ENCODE measurements at regions not wholly inside any gene's neighbourhood (a gene's known extent, or its start where the extent isn't known, plus 50 kb on each side); places are given as distances from the start of the nearest gene placed in this dataset.

DNA sequence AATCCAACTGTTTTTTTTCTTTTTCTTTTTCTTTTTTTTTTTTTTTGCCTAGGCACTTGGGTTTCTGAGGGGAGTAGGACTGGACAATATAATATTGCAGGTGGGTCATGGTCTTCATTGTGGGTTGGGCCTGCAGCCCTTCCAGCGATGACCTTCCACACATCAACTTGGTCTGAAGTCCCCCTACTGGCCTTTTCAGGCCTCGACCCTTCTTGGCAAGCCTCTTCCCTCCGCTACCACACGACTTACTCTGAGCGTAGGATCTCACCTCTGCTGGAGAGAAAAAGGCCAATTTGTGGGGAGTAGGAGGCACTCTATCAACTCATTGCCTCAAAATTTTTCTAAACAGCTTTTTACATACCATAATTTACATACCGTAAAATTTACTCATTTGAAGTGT is 51.1 kb upstream of the GRIK3 start:
- in situ Hi-C loops (cut with MboI; ENCODE audit: low sequenced_read_pairs), result no loop called here

DNA sequence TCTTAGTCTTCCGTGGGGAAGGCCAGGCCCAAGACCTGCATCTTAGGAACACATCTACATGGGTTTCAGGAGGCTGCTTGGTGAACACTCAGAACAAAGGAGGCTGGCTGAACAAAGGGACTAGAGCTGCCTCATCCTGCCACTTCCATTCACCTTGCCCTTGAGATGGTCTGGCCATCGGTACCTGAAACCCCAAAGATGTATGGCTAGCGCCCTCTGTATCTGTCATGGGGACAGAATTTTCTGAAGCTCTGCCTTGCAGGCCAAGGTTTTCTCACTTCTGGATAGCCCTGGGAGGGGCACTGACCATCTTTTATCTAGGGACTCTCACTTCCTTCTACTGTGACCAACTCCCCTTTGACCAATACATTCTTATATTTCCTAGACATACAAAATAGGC is 55.4 kb upstream of the GRIK3 start:
- in situ Hi-C loops (cut with MboI; ENCODE audit: low sequenced_read_pairs), result no loop called here

DNA sequence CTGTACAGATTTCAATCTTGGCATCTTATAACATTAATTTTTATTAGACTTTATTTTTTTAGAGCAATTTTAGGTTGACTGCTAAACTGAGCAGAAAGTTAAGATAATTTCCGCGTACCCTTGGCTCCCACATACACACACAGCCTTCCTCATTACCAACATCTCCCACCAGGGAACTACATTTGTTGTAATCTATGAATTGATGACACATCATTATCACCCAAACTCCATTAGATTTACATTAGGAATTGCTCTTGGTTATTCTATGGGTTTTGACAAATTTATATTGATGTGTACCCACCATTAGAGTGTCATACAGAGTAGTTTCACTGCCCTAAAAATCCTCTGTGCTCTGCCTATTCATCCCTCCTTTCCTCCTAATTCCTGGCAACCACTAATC is 56.4 kb upstream of the GRIK3 start:
- in situ Hi-C loops (cut with MboI; ENCODE audit: low sequenced_read_pairs), result no loop called here

DNA sequence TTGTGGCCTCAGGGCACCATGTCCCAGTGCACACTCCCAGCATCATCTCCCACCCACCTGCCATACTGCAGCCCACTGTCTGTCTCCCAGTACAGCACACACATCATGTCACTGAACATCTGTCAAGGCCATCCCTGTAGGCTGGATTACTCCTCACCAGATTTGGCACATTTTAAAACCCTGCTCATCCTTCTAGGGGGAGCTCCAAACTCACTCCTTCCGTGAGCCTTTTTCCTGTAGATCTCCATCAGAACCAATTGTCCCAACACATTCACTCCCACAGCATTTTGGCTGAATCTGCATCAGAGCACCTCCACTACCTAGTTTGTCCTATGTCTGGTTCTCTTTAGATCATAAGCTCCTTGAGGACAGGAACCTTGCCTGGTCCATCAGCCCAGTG is 58.6 kb upstream of the GRIK3 start:
- in situ Hi-C loops (cut with MboI; ENCODE audit: low sequenced_read_pairs), result no loop called here

DNA sequence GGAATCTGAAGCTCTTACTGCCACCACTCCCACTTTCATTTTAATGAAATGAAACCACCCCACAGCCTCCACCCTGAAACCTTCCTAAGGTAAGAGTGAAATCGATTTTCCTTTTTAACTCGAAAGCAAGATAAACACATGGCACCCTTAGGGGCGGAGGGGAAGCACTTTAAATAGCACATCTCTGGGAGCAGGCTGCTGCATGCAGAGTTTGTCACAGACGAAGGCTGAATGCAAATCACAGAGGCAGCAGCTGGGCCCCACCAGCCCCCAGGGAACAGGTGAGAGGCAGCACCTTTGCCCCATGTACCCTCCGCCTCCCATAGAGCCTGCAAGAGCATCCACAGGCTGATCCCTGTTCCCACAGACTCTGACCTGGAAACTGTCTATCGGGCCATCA is 60.0 kb upstream of the GRIK3 start:
- in situ Hi-C loops (cut with MboI; ENCODE audit: low sequenced_read_pairs), result no loop called here

DNA sequence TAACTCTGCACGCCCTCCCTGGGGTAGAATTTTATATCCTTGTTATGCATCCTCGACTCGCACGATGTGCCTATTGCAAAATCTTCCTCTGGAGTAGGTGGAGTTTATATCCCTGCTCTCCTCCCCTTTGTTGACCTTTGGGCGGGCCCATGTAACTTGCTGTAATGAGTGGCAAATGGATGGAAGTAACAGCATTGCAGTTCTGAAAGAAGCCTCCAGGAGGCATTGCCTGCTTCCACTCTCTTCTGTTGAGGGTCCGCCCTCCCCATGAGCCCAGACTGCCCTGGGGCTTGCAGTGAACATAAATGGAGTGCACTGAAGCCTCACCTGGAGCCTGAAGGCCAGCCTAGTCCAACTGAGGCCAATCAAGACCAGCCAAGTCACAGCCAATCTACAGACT is 62.2 kb upstream of the GRIK3 start:
- in situ Hi-C loops (cut with MboI; ENCODE audit: low sequenced_read_pairs), result no loop called here

DNA sequence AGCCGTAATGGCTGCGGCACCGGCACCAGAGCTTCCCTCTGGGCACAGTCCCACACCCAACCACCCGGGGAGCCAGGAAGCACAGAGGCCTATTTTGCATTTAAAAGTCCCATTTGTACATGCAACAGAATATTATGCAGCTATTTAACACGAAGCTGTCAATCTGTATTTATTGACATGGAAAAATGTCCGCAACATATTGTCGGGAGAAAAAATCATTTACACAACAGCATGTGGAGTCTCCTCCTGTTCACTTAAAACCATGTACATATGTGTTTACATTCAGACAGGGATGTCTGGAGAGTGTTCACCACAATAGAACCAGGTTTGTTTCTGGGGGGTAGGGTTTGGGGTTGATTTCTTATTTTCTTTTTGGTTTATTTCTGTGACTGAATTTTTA is 63.4 kb upstream of the GRIK3 start:
- in situ Hi-C loops (cut with MboI; ENCODE audit: low sequenced_read_pairs), result no loop called here

DNA sequence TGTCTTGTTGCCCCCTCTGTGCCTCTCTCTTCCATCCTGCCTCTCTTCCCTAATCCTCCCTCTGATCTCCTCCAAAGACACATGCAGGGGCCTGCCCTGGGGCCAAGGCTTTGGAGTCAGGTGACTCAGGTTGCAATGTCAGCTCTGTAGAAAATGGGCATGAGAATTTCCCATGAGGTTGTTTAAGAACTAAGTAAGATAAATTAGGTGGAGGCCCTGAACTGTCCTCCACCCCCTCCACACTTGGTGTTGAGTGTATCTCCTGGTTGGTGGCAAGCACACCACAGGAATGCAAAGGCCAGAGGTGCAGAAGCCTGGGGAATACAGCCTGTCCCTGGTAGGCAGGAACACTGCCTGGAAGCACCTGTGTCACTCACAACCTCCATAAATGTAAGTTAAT is 63.9 kb upstream of the GRIK3 start:
- in situ Hi-C loops (cut with MboI; ENCODE audit: low sequenced_read_pairs), result no loop called here

DNA sequence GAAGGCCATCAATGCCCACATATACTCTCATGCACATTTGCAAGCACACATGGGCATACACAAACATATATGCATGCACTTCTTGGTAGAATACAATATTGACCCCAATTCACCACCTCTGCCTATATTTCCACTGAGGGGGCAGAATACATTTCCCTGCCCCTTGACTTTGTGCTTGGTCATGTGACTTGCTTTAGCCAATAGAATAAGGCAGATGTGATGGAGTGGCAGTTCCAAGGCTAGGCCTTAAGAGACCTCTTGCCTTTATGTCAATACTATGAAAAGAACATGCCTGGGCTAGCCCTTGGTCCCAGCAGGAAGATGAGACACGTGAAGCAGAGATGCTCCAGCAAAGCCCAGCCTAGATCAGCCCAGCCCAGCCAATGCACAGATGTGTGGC is 66.0 kb upstream of the GRIK3 start:
- in situ Hi-C loops (cut with MboI; ENCODE audit: low sequenced_read_pairs), result no loop called here

DNA sequence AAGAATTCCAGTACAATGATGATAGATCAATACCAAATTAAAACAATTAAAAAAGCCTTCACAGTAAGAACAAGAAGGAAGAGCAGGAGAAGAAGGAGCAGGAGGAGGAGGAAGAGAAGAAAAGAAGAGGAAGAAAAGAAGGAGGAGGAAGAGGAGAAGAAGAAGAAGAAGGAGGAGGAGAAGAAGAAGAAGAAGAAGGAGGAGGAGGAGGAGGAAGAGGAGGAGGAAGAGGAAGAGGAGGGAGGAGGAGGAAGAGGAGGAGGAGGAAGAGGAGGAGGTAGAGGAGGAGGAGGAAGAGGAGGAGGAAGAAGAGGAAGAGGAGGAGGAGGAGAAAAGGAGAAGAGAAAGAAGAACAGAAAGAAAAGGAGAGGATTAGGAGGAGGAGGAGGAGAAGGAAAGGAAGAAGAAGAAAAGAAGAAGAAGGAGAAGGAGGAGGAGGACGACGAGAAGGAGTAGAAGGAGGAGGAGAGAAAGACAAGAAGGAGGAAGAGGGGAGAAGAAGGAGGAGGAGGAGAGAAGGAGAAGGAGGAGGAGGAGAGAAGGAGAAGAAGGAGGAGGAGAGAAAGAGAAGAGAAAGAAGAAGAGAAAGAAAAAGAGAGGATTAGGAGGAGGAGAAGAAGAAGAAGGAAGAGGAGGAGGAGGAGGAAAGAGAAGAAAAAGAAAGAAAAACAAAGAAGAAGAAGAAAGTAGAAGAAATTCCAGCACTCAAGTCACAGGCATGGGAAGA is 68.5 kb upstream of the GRIK3 start:
- in situ Hi-C loops (cut with MboI; ENCODE audit: low sequenced_read_pairs), result no loop called here

DNA sequence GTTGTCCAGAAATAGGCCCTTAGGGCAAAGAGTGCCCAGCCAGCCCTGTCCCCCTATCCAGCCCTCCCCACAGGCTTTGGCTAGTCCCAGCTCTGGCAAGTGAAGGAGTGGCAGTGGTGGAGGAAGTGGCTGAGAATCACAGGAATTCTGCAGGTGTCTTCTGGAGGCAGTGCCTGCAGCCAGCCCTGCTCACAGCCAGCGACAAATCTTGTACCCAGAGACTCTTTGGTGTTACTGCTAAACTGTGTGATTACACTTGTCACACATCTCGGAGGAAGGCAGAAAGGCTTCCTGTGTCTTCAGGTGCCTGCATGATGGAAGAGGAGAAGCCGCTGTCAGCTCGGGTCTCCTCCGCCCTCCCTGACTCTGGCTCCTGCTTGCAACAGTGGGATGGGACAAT is 71.6 kb upstream of the GRIK3 start:
- in situ Hi-C loops (cut with MboI; ENCODE audit: low sequenced_read_pairs), result no loop called here

DNA sequence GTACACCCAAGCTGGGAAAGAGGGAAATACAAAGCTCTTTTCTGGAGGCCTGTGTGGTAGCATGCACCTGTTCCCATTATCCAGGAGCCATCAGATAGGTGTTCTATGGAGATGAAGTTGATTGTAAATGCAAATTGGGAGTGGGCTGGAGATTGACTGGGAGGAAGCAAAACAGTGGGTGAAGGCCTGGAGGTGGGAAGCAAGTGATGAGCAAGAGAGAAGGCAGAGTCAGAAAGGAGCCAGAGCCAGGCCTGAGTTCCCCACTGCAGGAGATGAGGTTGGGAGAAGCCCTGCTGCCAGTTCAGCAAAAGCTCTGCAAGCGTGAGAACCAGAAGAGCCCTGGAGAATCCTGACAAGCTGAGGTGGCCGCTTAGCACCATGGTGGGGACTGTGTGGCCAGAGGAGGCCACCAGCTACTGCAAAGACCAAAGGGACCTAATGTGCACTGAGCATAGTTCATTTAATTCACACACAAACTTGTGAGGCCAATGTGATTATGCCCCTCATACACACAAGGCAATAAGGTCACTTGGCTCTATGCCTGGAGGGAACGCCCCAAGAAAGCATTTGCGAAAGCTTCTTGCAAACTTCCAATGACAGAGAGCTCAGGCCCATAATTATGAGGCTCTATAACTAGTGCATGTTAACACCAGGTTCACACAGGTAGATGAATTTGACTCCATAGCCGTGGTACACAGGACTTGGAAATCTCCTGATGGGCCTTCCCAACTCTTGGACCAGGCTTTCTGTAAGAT is 73.0 kb upstream of the GRIK3 start:
- in situ Hi-C loops (cut with MboI; ENCODE audit: low sequenced_read_pairs), result no loop called here

DNA sequence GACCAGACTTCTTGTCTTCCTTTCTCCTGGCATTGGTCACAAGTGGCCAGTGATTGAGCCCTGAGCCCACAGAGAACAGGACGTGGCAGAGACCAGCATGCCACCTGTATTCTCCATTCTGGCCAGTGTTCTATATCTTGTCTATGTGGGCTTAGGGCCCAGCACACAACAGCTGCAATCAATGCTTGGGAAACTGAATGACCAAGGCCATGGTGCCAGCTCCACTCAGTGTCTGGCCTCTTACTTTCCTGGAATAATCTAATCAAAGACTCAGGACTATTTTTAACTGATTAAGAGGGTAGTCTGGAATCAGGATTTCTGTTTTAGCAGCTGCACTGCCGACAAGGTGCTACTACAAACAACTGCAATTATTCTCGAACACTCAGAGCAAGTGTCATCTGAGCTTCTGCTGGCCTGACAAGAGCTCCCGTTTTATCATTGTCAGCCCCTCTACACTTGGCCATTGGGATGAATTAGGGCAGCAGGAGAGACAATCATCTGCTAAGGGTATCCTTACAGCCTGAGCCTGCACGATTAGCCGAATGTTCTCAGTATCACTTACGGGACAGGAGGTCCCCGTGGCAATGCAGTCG is 74.4 kb upstream of the GRIK3 start:
- in situ Hi-C loops (cut with MboI; ENCODE audit: low sequenced_read_pairs), result no loop called here

DNA sequence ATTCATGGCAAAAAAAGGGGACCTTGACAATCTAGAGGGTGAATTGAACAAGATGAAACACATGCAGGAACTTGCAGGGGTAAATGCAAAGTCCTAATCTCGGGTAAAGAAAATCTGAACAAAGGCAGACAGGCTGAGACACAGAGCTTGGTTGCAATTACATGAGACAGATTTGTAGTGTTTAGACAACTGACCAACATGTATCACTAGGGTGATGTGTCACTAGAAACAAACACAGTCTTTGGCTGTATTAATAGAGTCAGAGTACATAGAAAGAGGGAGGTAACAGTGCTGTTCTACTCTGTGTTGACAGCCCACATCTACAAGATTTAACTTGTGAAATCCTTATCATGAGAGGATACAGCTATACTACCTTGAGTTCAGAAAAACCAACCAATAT is 78.1 kb upstream of the GRIK3 start:
- in situ Hi-C loops (cut with MboI; ENCODE audit: low sequenced_read_pairs), result no loop called here

DNA sequence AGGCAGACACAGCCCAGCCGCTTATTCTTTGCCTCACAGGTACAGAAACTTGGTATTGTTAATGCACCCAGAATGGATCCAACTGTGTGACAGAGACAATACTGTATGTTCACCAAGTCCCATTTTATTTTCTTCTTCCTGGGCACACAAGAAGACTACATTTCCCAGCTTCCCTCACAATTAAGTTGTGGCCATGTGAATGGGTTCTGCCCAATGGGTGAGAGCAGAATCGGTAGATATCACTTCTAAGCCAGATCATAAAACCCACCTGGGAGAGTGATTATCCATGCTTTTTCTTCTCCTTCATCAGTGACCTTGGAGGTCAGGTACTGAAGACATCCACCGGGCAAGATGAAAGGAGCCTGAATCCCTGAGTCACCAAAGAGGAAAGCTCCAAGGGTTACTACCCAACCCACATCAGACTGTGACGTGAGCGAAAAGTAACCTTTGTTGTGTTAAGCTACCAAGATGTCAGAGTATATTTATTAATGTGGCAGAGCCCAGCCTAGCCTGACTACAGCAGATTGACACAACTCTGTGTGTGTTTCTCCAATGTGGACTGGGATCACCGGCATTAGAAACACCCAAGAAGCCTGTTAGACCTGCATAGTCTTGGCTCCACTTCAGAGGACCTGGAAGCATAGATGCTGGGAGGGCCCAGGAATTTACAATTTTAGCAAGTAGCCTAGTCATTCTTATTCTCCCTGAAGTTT is 79.1 kb upstream of the GRIK3 start:
- in situ Hi-C loops (cut with MboI; ENCODE audit: low sequenced_read_pairs), result no loop called here

DNA sequence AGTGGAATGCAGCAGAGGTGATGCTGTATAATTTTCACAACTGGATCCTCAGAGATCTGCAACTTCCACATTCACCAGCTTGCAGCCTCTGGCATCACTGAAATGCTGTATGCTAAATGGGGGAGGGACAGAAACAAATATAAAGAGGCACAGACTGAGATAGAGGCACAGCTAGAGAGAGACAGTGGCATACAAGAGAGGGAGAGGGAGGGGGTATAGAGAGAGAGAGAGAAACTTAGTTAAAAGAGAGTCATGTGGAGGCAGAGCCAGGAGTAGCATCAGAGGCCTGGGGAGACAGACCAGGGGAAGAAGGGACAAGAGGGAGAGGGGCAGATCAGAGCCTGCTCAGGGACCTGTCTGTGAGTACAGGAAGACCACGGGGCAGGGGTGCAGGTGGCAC is 84.5 kb upstream of the GRIK3 start:
- in situ Hi-C loops (cut with MboI; ENCODE audit: low sequenced_read_pairs), result no loop called here

DNA sequence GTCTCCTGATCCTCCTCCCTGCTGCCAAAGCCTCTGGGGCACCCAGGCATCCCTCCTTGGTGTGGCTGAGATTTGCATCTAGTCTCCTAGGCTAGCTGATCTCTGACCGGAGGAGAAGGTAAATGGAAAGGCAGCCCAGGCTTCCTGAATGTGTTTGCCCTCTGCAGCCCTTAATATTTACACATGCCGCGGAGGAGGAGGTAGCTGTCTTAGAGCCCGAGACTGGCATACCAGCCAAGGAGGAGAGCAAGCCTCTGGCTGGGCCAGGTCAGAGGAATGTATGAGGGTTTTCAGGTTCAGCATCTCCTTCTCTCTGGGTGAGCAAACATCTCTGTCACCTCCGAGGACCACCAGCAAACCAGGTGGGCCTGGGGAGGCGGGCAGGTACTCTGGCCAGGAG is 86.0 kb upstream of the GRIK3 start:
- in situ Hi-C loops (cut with MboI; ENCODE audit: low sequenced_read_pairs), result no loop called here

DNA sequence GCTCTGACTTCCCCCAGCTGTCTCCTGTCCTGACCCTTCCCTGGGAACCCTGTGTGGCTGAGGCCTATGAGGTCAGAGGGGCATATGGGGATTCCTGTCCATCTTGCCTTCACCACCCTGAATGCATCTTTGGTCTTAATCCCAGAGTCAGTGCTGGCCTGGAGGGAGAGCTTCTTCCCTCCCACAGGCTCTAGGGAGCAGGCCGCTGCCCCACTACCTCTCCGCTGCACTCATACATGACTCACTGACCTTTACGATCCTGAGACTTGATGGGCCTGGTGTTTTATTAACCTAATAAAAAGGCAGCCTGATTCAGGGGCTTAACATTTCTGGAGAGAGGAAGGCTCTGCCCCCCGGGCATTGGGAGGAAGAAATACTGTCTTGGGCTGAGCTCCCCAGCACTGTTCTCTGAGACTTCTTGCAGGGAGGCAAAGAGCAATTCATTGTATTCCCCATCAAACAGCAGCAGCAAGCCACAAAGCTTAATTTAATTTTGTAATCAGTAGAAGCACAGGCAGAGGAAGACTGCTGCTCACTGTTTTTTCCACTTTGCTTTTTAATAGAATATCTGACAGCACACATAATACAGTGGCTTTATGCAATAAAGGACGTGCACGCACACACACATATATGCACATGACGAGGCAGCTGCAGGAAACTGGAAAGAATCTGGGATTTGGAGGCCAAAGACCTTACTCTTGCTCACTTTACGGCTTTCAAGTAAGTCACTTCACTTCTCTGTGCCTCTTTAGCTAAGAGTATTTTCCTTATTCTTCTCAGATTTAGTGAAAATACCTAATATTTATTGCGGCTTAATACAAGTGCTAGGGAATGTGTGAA is 89.2 kb upstream of the GRIK3 start:
- in situ Hi-C loops (cut with MboI; ENCODE audit: low sequenced_read_pairs), result no loop called here

DNA sequence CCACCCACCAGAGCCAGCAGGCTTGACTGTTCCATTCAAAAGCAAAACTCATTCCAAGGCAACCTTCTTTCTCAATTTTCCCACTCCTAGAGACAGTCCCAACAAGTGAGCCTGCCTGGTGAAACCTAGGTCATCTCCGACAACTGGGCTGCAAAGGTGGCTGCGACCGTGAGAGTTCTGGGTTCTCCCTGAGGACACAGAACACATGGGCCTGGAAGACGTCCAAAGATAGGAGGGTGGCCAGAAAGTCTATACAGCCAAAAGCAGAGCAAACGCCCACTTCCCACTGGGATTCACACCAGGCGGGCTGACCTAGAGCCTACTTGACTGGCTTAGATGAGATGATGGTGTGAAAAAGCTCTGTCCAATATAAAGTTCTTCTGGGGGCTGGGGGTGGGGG is 90.2 kb upstream of the GRIK3 start:
- in situ Hi-C loops (cut with MboI; ENCODE audit: low sequenced_read_pairs), result no loop called here

DNA sequence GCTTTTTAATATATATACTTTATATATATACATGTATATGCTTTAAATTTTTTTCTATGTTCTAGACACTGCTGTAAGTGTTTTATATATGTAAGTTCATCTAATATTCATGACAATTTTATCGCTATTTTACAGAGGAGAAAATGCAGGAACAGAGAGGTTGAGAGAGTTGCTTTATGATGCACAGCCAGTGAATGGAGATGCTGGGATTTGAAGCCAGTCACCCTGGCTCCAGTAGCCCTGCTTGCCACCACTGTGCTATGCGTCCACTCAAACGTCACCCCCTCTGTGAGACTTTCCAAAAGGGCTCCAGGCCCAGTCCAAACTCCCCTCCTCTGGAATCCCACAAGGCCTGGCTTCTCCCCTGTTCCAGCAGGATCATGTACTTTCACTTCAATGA is 91.0 kb upstream of the GRIK3 start:
- in situ Hi-C loops (cut with MboI; ENCODE audit: low sequenced_read_pairs), result no loop called here

DNA sequence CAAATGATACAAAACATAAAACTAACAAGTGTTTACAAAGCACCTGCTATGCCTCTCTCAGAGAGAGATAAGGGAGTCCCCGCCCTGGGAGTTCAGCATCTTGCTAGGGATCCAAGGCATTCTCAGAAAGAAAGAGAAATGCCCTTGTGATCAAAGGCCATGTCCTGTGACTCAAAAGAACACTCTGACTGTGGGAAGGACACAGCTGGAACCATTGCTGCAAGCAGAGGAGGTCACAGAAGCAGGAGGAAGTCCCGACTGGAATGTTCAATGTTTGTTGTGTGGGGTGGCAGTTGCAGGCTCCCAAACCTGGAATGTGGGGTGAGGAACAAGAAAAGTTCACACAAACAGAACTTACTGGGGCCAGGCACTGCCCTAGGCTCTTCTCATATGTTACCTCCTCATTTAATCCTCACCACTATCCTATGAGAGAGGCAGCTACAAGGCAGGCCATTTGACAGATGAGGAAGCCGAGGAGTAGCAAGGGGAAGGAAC is 93.0 kb upstream of the GRIK3 start:
- in situ Hi-C loops (cut with MboI; ENCODE audit: low sequenced_read_pairs), result no loop called here
